GM19438 (cell line): ENCODE measurements at regions not wholly inside any gene's neighbourhood (a gene's known extent, or its start where the extent isn't known, plus 50 kb on each side); places are given as distances from the start of the nearest gene placed in this dataset.
"Not testable (repeated sequence)": the region's sequence is repeated elsewhere in the genome, so short reads cannot be mapped to it uniquely, and the experiment has no call there.

Experiments used
- ATAC-seq: cut with Tn5 transposase; IDR thresholded peaks from one replicate; pipeline ENCODE4 v1.9.1; 2021; ENCODE audit warnings: low read depth; ENCODE audit not compliant: unreplicated experiment

DNA sequence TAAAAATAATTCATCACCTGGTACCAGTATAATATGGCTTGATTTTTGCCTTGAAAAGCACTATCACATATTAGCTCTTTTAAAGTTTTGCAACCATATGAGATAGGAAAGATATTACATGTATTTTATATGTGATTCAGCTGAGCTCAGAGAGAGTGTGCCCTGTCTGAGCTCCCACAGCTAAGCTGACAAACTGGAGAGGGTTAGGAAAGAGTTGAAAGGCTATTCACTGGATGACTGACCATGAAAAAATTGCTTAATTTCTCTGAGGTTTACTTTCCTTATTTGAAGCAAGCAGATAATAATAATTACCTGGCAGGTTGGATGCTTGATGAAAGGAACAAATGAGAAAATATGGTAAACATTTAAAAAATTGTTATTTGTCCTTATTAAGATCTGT is 97.4 kb upstream of the CCDC80 start:
- no peak for ATAC-seq

DNA sequence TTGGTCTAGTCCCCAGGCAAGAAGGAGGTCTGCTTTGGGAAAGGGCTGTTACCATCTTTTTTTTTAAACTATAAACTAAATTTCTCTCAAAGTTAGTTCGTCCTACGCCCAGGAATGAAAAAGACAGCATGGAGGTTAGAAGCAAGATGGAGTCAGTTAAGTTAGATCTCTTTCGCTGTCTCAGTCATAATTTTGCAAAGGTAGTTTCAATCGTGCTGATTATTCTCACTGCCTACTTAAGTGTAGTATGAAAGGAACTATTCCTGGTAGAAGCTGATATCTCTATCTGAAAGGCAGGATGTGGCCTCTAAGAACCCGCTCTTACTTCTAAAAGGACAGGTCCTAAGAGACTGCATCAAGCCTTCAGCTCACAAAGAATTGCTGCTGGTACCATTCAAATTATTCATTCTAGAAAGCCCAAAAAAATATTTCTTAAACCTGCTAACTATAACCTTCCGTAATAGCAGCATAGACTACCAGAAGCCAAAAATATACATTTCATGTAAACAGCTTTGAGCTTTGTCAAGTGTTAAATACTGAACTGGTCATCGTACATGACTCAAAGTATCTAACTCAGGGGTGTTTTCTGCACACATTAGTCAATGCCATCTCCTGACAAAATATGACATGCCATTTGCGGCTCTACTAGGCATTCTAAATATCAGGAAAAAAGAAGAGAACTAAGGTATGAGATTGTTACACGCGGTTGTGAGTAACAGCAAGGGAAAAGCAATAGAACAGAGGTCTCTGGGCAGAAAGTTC is 96.0 kb upstream of the CCDC80 start:
- ATAC-seq, result no peak

DNA sequence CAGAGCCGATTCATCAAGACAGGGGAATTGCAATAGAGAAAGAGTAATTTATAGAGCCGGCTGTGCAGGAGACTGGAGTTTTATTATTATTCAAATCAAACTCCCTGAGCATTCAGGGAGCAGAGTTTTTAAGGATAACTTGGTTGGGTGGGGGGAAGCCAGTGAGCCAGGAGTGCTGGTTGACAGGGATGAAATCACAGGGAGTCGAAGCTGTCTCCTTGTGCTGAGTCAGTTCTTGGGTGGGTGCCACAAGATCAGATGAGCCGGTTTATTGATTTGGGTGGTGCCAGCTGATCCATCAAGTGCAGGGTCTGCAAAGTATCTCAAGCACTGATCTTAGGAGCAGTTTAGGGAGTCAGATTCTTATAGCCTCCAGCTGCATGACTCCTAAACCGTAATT is 95.4 kb upstream of the CCDC80 start:
- ATAC-seq, result no peak

DNA sequence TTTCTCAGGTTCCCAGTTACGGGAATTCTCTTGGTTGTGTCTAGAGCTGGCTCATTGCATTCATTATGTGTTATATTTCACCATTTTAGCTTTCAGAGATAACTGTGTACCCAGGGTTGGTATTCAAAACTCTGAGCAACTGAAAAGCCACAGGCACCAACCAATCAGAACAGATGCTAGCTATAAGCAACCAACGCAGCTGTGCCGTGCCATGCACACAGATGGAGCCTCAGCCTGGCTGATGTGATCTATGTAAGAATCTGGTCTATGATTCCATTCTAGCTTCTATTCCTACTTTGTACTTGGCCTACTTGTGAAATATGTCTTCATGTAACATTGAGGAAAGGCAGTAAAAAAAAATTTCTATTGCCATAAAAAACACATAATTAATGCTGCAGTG is 95.0 kb upstream of the CCDC80 start:
- no peak for ATAC-seq

DNA sequence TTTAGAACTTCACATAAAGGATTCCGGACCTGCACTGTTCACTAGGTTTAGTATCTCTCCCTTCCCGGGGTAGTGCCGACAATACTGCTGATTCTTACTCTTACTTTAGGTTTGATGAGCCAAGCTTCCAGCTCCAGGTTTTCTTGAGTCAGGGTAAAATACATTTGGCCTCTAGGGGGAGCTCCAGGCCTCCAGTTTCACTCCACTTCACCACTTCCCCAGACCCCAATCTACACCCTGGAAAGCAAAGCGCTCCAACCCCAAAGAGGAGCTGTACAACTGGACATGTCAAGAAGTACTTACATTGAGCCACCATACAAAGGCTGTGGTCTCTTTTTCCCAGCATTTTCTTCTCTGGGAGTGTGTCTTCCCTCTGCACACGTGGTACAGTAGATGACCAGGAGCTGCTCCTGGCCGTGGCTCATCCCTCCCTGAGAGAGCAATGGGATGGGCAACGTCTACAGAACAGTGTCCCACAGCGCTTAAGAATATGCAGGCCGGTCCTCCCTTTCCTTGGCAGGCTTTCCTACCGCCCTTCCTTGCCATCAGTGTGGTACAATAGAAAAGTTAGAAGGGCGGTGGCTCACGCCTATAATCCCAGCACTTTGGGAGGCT is 93.9 kb upstream of the CCDC80 start:
- ATAC-seq, result peak; percentile 72

DNA sequence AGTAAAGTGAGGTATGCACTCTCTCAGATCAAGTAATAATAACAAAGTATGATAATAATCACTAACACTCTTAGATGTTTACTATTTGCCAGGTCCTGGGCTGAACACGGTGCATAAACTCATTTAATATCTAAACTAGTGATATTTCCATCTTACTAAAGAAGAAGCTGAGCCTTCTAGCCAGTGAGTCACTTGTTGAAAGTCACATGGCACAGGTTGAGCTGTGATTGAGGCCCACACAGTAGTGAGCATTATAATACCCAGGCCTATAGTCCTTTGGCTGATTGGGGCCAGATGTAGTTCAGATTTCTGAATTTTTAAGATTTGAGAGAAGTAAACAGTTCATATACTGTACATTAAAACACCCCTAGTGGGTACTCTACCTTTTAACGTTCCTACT is 93.2 kb upstream of the CCDC80 start:
- no peak for ATAC-seq

DNA sequence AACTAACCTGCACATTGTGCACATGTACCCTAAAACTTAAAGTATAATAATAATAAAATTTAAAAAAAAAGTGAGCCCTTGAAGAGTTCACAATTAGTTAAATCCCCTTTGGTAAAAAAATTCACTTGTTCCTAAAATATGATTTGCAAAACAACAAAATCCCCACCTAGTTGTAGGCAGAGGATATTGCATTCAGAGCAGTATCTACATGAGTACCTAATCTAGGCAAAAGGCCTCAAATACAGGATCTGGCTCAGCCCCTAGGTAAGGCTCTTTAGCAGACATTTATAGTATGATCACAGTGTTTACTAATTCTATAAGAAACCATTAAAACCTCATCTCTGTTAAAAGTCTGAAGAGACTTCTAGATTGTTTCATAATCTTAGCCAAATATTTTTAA is 89.3 kb upstream of the CCDC80 start:
- ATAC-seq, result no peak

DNA sequence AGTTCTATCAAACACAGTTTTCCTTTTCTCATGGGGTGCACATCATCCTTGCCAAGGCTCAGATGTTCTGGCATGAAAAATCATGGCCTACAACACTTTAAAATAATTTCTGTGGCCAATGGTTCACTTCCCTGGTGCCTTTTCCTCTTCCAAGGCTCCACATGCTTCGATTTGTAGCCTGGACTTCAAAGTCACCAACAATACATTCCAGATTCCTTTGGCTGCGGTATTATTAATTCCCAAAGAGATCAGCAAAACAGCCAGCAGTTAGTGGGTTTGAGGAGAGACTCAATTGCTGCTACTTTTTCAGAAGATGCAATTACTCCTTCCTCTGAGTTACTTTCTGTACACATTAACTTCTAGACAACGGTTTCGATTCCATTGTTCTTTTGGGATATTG is 80.3 kb upstream of the CCDC80 start:
- ATAC-seq, result no peak

DNA sequence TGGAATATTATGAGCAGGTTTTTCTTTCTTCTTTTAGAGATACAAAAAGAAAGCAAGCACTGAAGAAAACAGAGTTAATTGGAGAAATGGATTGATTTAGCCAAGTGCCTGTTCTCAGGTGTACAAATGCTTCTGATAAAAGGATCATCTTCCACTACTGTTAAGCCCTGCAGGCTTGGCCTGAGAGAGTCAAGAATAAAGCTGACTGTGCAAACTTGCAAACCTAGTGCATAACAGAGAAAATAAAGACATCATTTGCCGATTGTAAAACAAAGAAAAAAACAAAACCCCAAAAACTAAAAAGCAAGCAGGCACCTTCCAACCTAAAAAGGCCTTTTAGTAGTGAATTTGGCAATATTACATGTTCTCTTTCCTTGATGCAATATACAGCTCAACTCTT is 78.0 kb upstream of the CCDC80 start:
- ATAC-seq, result no peak

DNA sequence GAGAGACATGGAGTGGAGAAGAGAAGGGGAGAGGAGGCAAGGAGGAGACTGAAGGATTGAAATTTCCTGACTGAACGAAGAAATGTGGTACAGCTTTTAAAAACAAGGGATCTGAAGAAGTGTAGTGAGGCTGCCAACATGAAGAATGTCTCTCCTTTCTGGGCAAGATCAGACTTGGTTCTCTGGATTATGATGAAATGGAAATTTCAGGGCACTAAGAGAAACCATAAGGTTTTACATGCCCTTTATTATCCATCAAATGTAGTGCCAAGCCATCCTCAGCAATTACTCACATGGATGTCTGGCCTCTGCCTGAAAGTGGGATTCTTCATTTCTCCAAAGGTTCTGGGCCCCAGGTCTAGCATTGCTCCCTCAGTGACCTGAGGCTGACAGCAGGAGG is 77.6 kb upstream of the CCDC80 start:
- ATAC-seq, result no peak

DNA sequence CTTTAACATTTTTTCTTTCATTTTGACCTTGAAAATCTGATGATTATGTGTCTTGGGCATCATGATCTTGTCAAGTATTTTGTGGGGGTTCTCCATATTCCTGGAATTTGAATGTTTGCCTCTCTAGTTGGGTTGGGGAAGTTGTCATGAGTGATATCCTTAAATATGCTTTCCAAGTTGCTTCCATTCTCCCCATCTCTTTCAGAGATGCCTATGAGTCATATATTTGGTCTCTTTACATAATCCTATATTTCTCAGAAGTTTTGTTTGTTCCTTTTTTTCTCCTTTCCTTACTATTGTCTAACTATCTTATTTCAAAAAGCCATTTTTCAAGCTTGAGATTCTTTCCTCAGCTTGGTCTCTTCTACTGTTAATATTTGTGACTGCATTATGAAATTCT is 69.0 kb upstream of the CCDC80 start:
- ATAC-seq, result no peak

DNA sequence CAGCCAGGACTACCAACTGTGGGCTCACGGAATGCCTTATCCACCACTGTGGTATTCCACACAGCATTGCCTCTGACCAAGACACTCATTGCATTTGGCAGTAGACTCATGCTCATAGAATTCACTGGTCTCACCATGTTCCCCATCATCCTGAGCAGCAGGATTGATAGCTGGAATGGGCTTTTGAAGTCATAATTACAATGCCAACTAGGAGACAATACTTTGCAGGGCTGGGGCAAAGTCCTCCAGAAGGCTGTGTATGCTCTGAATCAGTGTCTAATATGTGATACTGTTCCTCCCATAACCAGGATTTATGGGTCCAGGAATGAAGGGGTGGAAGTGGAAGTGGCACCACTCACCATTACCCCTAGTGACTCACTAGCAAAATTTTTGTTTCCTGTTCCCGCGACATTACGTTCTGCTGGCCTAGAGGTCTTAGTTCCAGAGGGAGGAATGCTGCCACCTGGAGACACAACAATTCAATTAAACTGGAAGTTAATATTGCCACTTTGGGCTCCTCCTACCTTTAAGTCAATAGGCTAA is 58.6 kb upstream of the CCDC80 start:
- ATAC-seq, result no peak

DNA sequence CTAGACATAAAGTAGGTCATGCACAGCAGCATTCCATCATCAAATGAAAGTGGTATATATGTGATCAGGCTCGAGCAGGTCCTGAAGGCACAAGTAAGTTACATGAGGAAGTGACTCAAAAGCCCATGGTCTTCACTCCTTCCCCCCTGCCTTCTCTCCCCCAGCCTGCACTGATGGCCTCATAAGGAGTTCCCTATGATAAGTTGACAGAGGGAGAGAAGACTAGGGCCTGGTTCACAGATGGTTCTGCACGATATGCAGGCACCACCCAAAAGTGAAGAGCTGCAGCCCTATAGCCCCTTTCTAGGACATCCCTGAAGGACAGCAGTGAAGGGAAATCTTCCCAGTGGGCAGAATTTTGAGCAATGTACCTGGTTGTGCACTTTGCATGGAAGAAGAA is 57.5 kb upstream of the CCDC80 start:
- not testable (repeated sequence) for ATAC-seq

DNA sequence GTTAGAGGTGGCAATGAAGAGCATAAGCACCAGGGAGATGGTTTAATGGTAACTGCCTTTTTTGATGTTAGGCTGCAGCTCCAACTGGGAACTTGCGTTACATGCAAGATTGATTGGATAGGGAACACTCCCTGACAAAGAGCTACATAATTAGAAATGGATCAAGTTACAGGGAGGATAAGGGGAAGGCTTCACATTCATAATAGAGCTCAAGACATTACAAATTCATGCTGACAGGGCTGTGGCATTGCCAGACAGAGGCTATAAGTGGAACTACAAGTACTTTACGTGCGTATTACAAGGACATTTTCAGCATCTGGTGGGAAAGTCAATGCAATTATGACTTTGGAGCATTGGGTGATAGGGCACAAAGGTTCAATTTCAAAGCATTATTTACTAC is 55.3 kb upstream of the CCDC80 start:
- not testable (repeated sequence) for ATAC-seq

DNA sequence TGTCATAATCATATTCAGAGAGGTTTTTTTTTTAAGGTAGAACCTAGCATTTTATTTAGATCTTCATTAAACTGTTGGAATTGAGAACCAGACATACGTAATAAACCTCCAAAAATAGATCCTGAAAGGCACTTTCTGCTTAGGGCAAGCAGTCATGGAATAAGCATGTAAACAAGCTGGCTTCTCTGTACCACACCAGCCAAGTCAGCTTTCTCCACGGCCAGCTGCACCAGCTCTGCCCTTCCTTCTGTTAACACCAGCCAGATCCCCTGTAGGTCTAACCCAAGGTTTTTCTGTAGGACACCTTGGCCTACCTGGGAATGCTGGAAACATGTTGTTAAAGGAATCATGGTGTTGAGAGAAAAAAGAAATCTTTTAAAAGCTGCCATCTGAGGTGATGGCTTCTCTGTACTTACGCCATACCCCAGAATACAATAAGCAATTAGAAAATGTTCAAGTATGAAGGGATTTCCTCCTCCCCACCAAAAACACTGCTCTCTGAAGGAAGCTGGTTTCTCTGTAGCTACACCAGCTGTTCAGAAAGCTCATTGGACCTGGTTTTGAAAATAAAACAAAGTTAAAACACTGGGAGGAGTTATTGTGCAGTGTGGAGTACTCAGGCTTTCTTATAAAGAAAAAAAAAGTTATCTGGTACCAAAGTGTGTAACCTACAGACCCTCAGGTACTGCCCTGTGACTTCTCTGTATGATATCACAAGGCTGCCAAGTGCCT is 54.6 kb upstream of the CCDC80 start:
- ATAC-seq, result not testable (repeated sequence)

DNA sequence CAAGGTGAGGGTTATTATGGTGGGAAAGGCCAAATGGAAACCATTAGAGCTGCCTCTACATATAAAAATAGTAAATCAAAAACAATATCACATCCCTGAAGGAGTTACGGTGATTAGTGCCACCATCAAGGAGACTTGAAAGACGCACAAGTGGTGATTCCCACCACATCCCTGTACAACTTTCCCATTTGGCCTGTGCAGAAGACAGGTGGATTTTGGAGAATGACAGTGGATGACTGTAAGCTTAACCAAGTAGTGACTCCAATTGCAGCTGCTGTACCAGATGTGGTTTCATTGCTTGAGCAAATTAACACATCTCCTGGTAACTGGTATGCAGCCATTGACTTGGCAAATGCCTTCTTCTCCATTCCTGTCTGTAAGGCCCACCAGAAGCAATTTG is 54.0 kb upstream of the CCDC80 start:
- ATAC-seq, result not testable (repeated sequence)

DNA sequence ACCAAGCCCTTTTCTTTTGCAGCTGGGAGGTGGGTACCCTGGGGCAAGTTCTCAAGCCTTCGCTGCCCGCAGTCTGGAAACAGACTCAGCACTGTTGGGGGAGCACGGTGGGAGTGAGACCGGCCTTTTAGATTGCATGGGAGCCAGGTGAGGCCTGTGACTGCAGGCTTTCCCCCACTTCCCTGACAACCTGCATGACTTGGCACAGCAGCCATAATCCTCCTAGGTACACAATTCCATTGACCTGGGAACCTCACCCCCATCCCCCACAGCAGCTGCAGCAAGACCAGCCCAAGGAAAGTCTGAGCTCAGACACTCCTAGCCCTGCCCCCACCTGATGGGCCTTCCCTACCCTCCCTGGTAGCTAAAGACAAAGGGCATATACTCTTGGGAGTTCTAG is 52.2 kb upstream of the CCDC80 start:
- ATAC-seq, result no peak
